Endothelial cell of umbilical vein (primary cell): ENCODE measurements at regions not wholly inside any gene's neighbourhood (a gene's known extent, or its start where the extent isn't known, plus 50 kb on each side); places are given as distances from the start of the nearest gene placed in this dataset.

ENCODE experiments used
- CTCF ChIP-seq, 2 donors: IDR thresholded peaks; 1 replicate in 1 of 2; 2 replicates in 1 of 2; pipeline ENCODE4 v1.5.1; 2011; ENCODE audit warnings: low read length in 2 of 2, mild to moderate bottlenecking in 2 of 2, moderate library complexity in 2 of 2, control low read depth in 1 of 2, inconsistent platforms in 1 of 2, low read depth in 1 of 2; ENCODE audit not compliant: insufficient read depth in 1 of 2; ENCODE audit errors: extremely low read depth in 1 of 2
- EZH2 ChIP-seq: IDR thresholded peaks from 2 replicates; pipeline ENCODE4 v1.6.1; 2012; ENCODE audit warnings: borderline replicate concordance, low read depth, mild to moderate bottlenecking, moderate library complexity, low read length, inconsistent platforms; ENCODE audit not compliant: severe bottlenecking
- FOS ChIP-seq: IDR thresholded peaks from 2 replicates; pipeline ENCODE4 v1.6.1; 2011; ENCODE audit warnings: mild to moderate bottlenecking, low read length, moderate library complexity, borderline replicate concordance; ENCODE audit not compliant: insufficient read depth
- GATA2 ChIP-seq: IDR thresholded peaks from 2 replicates; pipeline ENCODE4 v1.7.0; 2011; ENCODE audit warnings: low read depth, mild to moderate bottlenecking, moderate library complexity, mixed read lengths, low read length; ENCODE audit not compliant: insufficient read length, insufficient read depth
- JUN ChIP-seq: IDR thresholded peaks from 2 replicates; pipeline ENCODE4 v1.6.1; 2011; ENCODE audit warnings: borderline replicate concordance, low read depth; ENCODE audit not compliant: insufficient read length, insufficient read depth
- MAX ChIP-seq: IDR thresholded peaks from 2 replicates; pipeline ENCODE4 v1.6.1; 2011; ENCODE audit not compliant: insufficient read depth, insufficient read length
- MYC ChIP-seq: IDR thresholded peaks from one replicate; pipeline ENCODE4 v1.6.1; 2011; ENCODE audit warnings: mild to moderate bottlenecking, low read depth, low read length
- POLR2A ChIP-seq: IDR thresholded peaks from 2 replicates; pipeline ENCODE4 v1.6.1; 2012; ENCODE audit warnings: low read depth, mild to moderate bottlenecking, control low read depth, low read length
- POLR2AphosphoS5 ChIP-seq: IDR thresholded peaks from 2 replicates; pipeline ENCODE4 v1.6.1; 2012; ENCODE audit warnings: low read depth, mild to moderate bottlenecking, control low read depth, low read length, moderate library complexity; ENCODE audit not compliant: insufficient read depth

DNA sequence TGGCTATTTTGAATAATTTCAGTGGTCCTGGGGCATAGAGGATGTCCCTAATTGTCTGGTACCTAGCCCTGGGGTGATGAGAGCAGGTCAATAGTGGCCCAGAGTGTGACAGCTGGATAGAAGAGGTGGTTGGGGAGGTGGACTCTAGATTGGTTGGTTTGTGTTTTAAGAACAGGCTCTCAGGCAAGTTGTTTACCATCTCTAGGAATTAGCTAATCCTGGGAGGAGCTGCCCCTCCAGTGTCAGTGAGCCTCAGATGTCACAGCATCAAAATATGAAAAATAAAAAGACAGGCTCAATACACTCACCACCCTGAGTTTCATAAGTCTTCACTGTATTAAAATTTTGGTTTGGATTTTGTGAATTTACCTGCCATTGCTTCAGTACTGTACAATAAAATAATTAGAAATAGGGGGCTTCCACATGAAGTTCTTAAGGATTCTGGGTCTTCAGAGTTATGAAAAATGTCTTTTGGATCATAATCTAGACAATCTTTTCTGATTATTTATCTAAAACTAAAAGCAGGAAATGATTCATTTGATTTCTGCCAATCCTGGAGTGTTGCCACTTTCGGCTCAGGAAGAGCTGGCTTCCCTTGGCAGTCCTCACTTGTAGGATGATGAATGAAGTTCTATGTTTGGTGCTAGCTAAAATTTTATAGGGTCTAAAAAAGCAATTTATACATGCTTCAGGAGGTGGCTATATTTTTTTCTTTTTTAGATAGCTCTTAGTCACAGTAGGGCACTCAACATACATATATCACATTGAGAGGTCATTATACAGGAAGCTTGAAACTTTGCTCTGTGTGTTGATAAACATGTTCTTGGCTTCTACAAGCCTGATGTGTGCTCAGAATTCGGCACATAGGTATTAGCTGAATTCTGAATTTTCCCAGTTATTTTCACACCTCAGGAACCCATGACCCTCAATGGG is 395.1 kb downstream of the RAB28 start:
- TF ChIP-seq POLR2A (no peak), EZH2 (no peak), MYC (no peak), MAX (no peak), CTCF (IDR thresholded peaks at IDR 0.05; ENCODE audit: extremely low read depth in 1 of 2, insufficient read depth in 1 of 2, low read depth in 1 of 2, low read length in 2 of 2) (no peak), JUN (no peak), GATA2 (no peak), POLR2AphosphoS5 (no peak), FOS (no peak)
